MG63 (cell line): ENCODE measurements at regions not wholly inside any gene's neighbourhood (a gene's known extent, or its start where the extent isn't known, plus 50 kb on each side); places are given as distances from the start of the nearest gene placed in this dataset.

ENCODE experiments used
- DNase-seq: peaks from one replicate; pipeline ENCODE4 v3.0.0-alpha.2; 2020
- H3K27me3 ChIP-seq: fragments of 250-450 bp; sonication (Bioruptor Pico); 2 replicates; pipeline ENCODE4 v1.5.1; 2020; ENCODE audit warnings: mild to moderate bottlenecking, moderate library complexity
- H3K36me3 ChIP-seq: fragments of 250-450 bp; sonication (Bioruptor Pico); 2 replicates; pipeline ENCODE4 v1.5.1; 2020; ENCODE audit warnings: mild to moderate bottlenecking, moderate library complexity
- H3K4me3 ChIP-seq: fragments of 250-450 bp; sonication (Bioruptor Pico); 2 replicates; pipeline ENCODE4 v1.5.1; 2020; ENCODE audit warnings: mild to moderate bottlenecking, moderate library complexity
- H3K9me3 ChIP-seq: fragments of 250-450 bp; sonication (Bioruptor Pico); 2 replicates; pipeline ENCODE4 v1.5.1; 2020; ENCODE audit warnings: mild to moderate bottlenecking, moderate library complexity

- H3K27me3 ChIP-seq = no peaks in the 10 kb centered on the region
- 0 out of 2 replicates have a peak, but pooled peaks cover 2% of the 10 kb centered on the region for H3K9me3 ChIP-seq
- no peak for DNase-seq
- no peaks in the 10 kb centered on the region for H3K36me3 ChIP-seq
- no peak overlapping the region for H3K4me3 ChIP-seq
These were observed 1331.9 kb downstream of the AACS start for GRCh38 chr12:126397071-126397581.

GRCh38 chr12:126397660-126398059, 1332.4 kb downstream of the AACS start:
- H3K4me3 ChIP-seq = no peak overlapping the region
- no peak for DNase-seq
- no peaks in the 10 kb centered on the region for H3K36me3 ChIP-seq
- 0 out of 2 replicates have a peak, but pooled peaks cover 2% of the 10 kb centered on the region for H3K9me3 ChIP-seq
- H3K27me3 ChIP-seq = no peaks in the 10 kb centered on the region

GRCh38 chr12:126400831-126401230, 1335.6 kb downstream of the AACS start:
- H3K27me3 ChIP-seq = no peaks in the 10 kb centered on the region
- 0 out of 2 replicates have a peak, but pooled peaks cover 2% of the 10 kb centered on the region for H3K9me3 ChIP-seq
- no peak for DNase-seq
- H3K4me3 ChIP-seq = no peak overlapping the region
- no peaks in the 10 kb centered on the region for H3K36me3 ChIP-seq

- H3K36me3 ChIP-seq = no peaks in the 10 kb centered on the region
- no peak for DNase-seq
- H3K9me3 ChIP-seq = 0 out of 2 replicates have a peak, but pooled peaks cover 2% of the 10 kb centered on the region
- H3K27me3 ChIP-seq = no peaks in the 10 kb centered on the region
- no peak overlapping the region for H3K4me3 ChIP-seq
These were observed 1339.2 kb downstream of the AACS start for GRCh38 chr12:126404293-126404881.

- no peaks in the 10 kb centered on the region for H3K27me3 ChIP-seq
- 0 out of 2 replicates have a peak, but pooled peaks cover 2% of the 10 kb centered on the region for H3K9me3 ChIP-seq
- no peak for DNase-seq
- no peak overlapping the region for H3K4me3 ChIP-seq
- no peaks in the 10 kb centered on the region for H3K36me3 ChIP-seq
These were observed 1353.2 kb downstream of the AACS start for GRCh38 chr12:126418400-126418799.

GRCh38 chr12:126419131-126419530, 1353.9 kb downstream of the AACS start:
- H3K36me3 ChIP-seq = no peaks in the 10 kb centered on the region
- 0 out of 2 replicates have a peak, but pooled peaks cover 2% of the 10 kb centered on the region for H3K9me3 ChIP-seq
- no peaks in the 10 kb centered on the region for H3K27me3 ChIP-seq
- H3K4me3 ChIP-seq = no peak overlapping the region
- DNase-seq = no peak

- DNase-seq = peak; percentile 66
These were observed 1359.5 kb downstream of the AACS start for GRCh38 chr12:126424696-126425095.

GRCh38 chr12:126425264-126425663, 1360.0 kb downstream of the AACS start:
- Histone ChIP-seq H3K36me3 (no peaks in the 10 kb centered on the region), H3K27me3 (no peaks in the 10 kb centered on the region), H3K4me3 (no peak overlapping the region), H3K9me3 (no peaks in the 10 kb centered on the region)
- DNase-seq = no peak

More at GRCh38 chr12:126424696-126425095, 1359.5 kb downstream of the AACS start:
- no peaks in the 10 kb centered on the region for H3K27me3 ChIP-seq
- H3K36me3 ChIP-seq = no peaks in the 10 kb centered on the region
- no peaks in the 10 kb centered on the region for H3K9me3 ChIP-seq
- H3K4me3 ChIP-seq = no peak overlapping the region

GRCh38 chr12:126428769-126429168, 1363.5 kb downstream of the AACS start:
- no peaks in the 10 kb centered on the region for H3K36me3 ChIP-seq
- no peak overlapping the region for H3K4me3 ChIP-seq
- H3K27me3 ChIP-seq = no peaks in the 10 kb centered on the region
- DNase-seq = no peak
- no peaks in the 10 kb centered on the region for H3K9me3 ChIP-seq

GRCh38 chr12:126430921-126431320, 1365.7 kb downstream of the AACS start:
- DNase-seq = no peak
- Histone ChIP-seq H3K9me3 (no peaks in the 10 kb centered on the region), H3K36me3 (no peaks in the 10 kb centered on the region), H3K27me3 (no peaks in the 10 kb centered on the region), H3K4me3 (no peak overlapping the region)

- H3K9me3 ChIP-seq = no peaks in the 10 kb centered on the region
- H3K27me3 ChIP-seq = no peaks in the 10 kb centered on the region
These were observed 1366.5 kb downstream of the AACS start for GRCh38 chr12:126431767-126432166.

GRCh38 chr12:126432780-126433179, 1367.5 kb downstream of the AACS start:
- no peak overlapping the region for H3K4me3 ChIP-seq
- DNase-seq = no peak
- H3K36me3 ChIP-seq = no peaks in the 10 kb centered on the region
- no peaks in the 10 kb centered on the region for H3K9me3 ChIP-seq
- H3K27me3 ChIP-seq = no peaks in the 10 kb centered on the region

More at GRCh38 chr12:126431767-126432166, 1366.5 kb downstream of the AACS start:
- no peak for DNase-seq
- no peak overlapping the region for H3K4me3 ChIP-seq
- no peaks in the 10 kb centered on the region for H3K36me3 ChIP-seq

- no peaks in the 10 kb centered on the region for H3K9me3 ChIP-seq
- no peak for DNase-seq
- no peaks in the 10 kb centered on the region for H3K27me3 ChIP-seq
- H3K4me3 ChIP-seq = no peak overlapping the region
- no peaks in the 10 kb centered on the region for H3K36me3 ChIP-seq
These were observed 1369.3 kb downstream of the AACS start for GRCh38 chr12:126434412-126434985.

GRCh38 chr12:126436041-126436440, 1370.8 kb downstream of the AACS start:
- Histone ChIP-seq H3K36me3 (no peaks in the 10 kb centered on the region), H3K9me3 (no peaks in the 10 kb centered on the region), H3K4me3 (no peak overlapping the region), H3K27me3 (no peaks in the 10 kb centered on the region)
- no peak for DNase-seq

GRCh38 chr12:126437934-126438333, 1372.7 kb downstream of the AACS start:
- Histone ChIP-seq H3K4me3 (no peak overlapping the region), H3K27me3 (no peaks in the 10 kb centered on the region), H3K9me3 (no peaks in the 10 kb centered on the region), H3K36me3 (no peaks in the 10 kb centered on the region)
- no peak for DNase-seq

- H3K4me3 ChIP-seq = no peak overlapping the region
- H3K36me3 ChIP-seq = no peaks in the 10 kb centered on the region
These were observed 1378.7 kb downstream of the AACS start for GRCh38 chr12:126443977-126444376.

GRCh38 chr12:126447346-126447745, 1382.1 kb downstream of the AACS start:
- Histone ChIP-seq H3K4me3 (no peak overlapping the region), H3K9me3 (no peaks in the 10 kb centered on the region)

More at GRCh38 chr12:126443977-126444376, 1378.7 kb downstream of the AACS start:
- DNase-seq = no peak
- Histone ChIP-seq H3K9me3 (no peaks in the 10 kb centered on the region), H3K27me3 (no peaks in the 10 kb centered on the region)

GRCh38 chr12:126451809-126452208, 1386.6 kb downstream of the AACS start:
- Histone ChIP-seq H3K27me3 (no peaks in the 10 kb centered on the region), H3K36me3 (no peaks in the 10 kb centered on the region), H3K4me3 (no peak overlapping the region), H3K9me3 (no peaks in the 10 kb centered on the region)
- DNase-seq = no peak

More at GRCh38 chr12:126447346-126447745, 1382.1 kb downstream of the AACS start:
- no peaks in the 10 kb centered on the region for H3K36me3 ChIP-seq
- H3K27me3 ChIP-seq = no peaks in the 10 kb centered on the region
- no peak for DNase-seq
